Epithelial cell of proximal tubule (primary cell): ENCODE measurements at regions not wholly inside any gene's neighbourhood (a gene's known extent, or its start where the extent isn't known, plus 50 kb on each side); places are given as distances from the start of the nearest gene placed in this dataset.

Experiments
- DNase-seq: peaks from one replicate; pipeline ENCODE4 v3.0.0-alpha.2; 2011; ENCODE audit warnings: low read depth
- H3K4me3 ChIP-seq: 2 replicates; pipeline ENCODE4 v1.5.1; 2011; ENCODE audit warnings: low read depth, mild to moderate bottlenecking, low read length
- CTCF ChIP-seq: conservative IDR thresholded peaks from 2 replicates; pipeline ENCODE4 v1.5.1; 2012; ENCODE audit warnings: low read depth, mild to moderate bottlenecking, low read length

DNA sequence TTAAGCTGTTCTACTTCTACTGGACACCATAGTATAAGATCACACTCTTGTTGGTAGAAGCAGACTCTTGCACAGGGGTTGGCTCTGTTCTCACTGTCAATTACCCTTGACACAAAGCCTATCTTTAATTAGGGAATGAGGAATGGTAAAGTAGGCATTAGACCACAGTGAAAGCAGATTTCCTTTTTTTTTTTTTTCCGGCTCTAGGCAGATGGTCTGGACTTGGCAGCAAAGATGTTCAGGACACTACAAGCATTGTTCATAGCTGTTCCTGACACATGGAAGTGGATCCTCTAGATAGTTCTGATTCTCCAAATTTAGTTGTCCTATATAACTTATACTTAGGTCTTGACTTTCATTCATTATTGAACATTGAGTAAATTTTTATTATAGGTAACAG is 672.2 kb upstream of the CELF4 start:
- no peak for TF ChIP-seq CTCF
- no peak overlapping the region for H3K4me3 ChIP-seq
- no peak for DNase-seq

GRCh38 chr18:38221476-38222100 is 656.0 kb upstream of the CELF4 start:
- H3K4me3 ChIP-seq, result no peak overlapping the region
- TF ChIP-seq CTCF, result no peak
- no peak for DNase-seq

DNA sequence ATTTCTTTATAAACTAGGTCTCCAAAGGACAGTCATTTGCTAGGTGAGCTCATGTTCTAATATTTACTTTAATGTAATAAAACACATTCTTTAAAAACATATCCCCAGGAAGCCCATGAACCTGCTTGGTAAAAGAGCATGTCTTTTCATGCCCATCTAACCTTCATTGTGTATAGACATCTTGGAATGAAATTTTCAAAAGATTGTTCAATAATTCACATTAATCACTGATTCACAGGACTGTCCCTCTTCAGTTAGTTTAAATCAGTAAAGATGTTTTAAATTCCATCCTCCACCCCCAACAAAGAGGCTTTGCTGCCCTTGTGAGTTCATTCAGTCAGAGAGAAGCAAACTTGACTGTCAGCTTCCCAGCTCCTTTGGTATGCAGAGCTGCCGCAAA is 633.4 kb upstream of the CELF4 start:
- TF ChIP-seq CTCF, result no peak
- DNase-seq, result no peak
- no peak overlapping the region for H3K4me3 ChIP-seq

DNA sequence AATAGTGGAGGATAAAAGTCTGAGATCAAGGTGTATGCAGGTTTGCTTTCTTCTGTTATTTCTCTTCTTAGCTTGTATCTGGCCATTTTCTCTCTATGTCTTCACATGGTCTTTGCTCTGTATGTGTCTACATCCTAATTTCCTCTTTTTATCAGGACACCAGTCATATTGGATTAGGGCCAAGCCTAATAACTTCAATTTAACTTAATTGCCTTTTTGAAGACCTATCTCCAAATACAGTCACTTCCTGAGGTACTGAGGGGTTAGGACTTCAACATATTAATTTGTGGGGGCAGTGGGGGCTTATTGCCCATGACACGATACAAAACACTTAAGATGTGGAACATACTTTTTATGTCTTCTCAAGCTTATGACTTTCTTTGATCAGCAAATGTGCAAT is 632.9 kb upstream of the CELF4 start:
- H3K4me3 ChIP-seq, result no peak overlapping the region
- DNase-seq, result no peak
- no peak for TF ChIP-seq CTCF

- no peak for DNase-seq
- H3K4me3 ChIP-seq, result no peak overlapping the region
- no peak for TF ChIP-seq CTCF
These were observed 620.9 kb upstream of the CELF4 start for GRCh38 chr18:38186491-38186890.

- no peak overlapping the region for H3K4me3 ChIP-seq
- no peak for DNase-seq
- TF ChIP-seq CTCF, result no peak
These were observed 609.0 kb upstream of the CELF4 start for GRCh38 chr18:38174594-38174993.

GRCh38 chr18:38174173-38174572 is 608.6 kb upstream of the CELF4 start:
- DNase-seq, result no peak
- no peak overlapping the region for H3K4me3 ChIP-seq
- TF ChIP-seq CTCF, result no peak
